HEK293T (cell line): ENCODE measurements at regions not wholly inside any gene's neighbourhood (a gene's known extent, or its start where the extent isn't known, plus 50 kb on each side); places are given as distances from the start of the nearest gene placed in this dataset.

Experiments used
- CTCF ChIA-PET: fragments of 350-600 bp; formaldehyde crosslinking; extraction: SDS; loops from one replicate; lab custom pipeline; 2021; ENCODE audit warnings: antibody characterized with exemption, inconsistent platforms; lab: Yijun Ruan, JAX
- POLR2A ChIA-PET: fragments of 350-600 bp; formaldehyde crosslinking; extraction: SDS; loops from one replicate; lab custom pipeline; 2020; ENCODE audit warnings: antibody characterized with exemption, inconsistent platforms; lab: Yijun Ruan, JAX
- DNase-seq: peaks from one replicate; pipeline ENCODE4 v3.0.0; 2012; ENCODE audit warnings: mixed read lengths; ENCODE audit errors: extremely low spot score
- ARNT ChIP-seq: fragments of 450-650 bp; IDR thresholded peaks from 2 replicates; pipeline ENCODE4 v1.6.1; 2017; ENCODE audit warnings: mild to moderate bottlenecking
- BHLHE40 ChIP-seq: fragments of 450-650 bp; IDR thresholded peaks from 2 replicates; pipeline ENCODE4 v1.6.1; 2016; ENCODE audit warnings: mild to moderate bottlenecking, moderate library complexity, borderline replicate concordance
- CTBP1 ChIP-seq: fragments of 450-650 bp; IDR thresholded peaks from 2 replicates; pipeline ENCODE4 v1.6.1; 2016; ENCODE audit warnings: borderline replicate concordance
- ELF4 ChIP-seq: fragments of 450-650 bp; IDR thresholded peaks from 2 replicates; pipeline ENCODE4 v1.6.1; 2017; ENCODE audit warnings: antibody characterized with exemption
- FOXA1 ChIP-seq: fragments of 450-650 bp; IDR thresholded peaks from 2 replicates; pipeline ENCODE4 v1.6.1; 2016; ENCODE audit warnings: mild to moderate bottlenecking
- FOXK2 ChIP-seq: fragments of 450-650 bp; IDR thresholded peaks from 2 replicates; pipeline ENCODE4 v1.6.1; 2016; ENCODE audit warnings: mild to moderate bottlenecking
- FOXM1 ChIP-seq: fragments of 450-650 bp; IDR thresholded peaks from 2 replicates; pipeline ENCODE4 v1.6.1; 2017; ENCODE audit warnings: mild to moderate bottlenecking, borderline replicate concordance
- HDGF ChIP-seq: fragments of 450-650 bp; IDR thresholded peaks from 2 replicates; pipeline ENCODE4 v1.6.1; 2017; ENCODE audit warnings: antibody characterized with exemption, borderline replicate concordance
- L3MBTL2 ChIP-seq: fragments of 450-650 bp; conservative IDR thresholded peaks from 2 replicates; pipeline ENCODE4 v1.6.1; 2016; ENCODE audit warnings: mild to moderate bottlenecking
- LEF1 ChIP-seq: fragments of 450-650 bp; IDR thresholded peaks from 2 replicates; pipeline ENCODE4 v1.6.1; 2017; ENCODE audit warnings: mild to moderate bottlenecking, borderline replicate concordance
- NFRKB ChIP-seq: fragments of 450-650 bp; IDR thresholded peaks from 2 replicates; pipeline ENCODE4 v1.6.1; 2016; ENCODE audit warnings: mild to moderate bottlenecking, moderate library complexity
- SP1 ChIP-seq: fragments of 450-650 bp; IDR thresholded peaks from 2 replicates; pipeline ENCODE4 v1.6.1; 2017
- SUZ12 ChIP-seq: fragments of 450-650 bp; IDR thresholded peaks from 2 replicates; pipeline ENCODE4 v1.6.1; 2016; ENCODE audit warnings: mild to moderate bottlenecking
- TARDBP ChIP-seq: fragments of 450-650 bp; IDR thresholded peaks from 2 replicates; pipeline ENCODE4 v1.6.1; 2016
- ZNF384 ChIP-seq: fragments of 450-650 bp; IDR thresholded peaks from 2 replicates; pipeline ENCODE4 v1.6.1; 2016
- TF ChIP-seq, protein P1 (sequence below): fragments of 450-650 bp; IDR thresholded peaks from 2 replicates; pipeline ENCODE4 v1.6.1; 2016

DNA sequence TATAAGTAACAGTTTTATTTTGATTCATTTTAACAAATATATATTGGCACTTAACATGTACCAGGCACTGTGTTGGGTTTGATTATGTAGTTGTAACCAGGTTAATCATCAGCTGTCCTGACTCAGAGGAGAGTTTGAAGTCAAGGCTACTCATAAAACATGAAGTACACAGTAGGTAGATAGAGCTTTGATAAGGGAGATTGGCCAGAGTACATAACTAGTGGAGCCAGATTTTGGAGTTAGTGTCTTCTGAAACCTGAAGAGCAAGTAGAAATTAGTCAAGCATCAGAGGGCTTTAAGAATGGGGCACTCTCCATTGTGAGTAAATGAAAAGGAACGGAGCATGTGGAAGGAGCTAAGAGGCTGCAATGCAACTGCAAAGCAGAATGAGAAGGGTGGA lies 333.9 kb downstream of the RFC3 start:
- POLR2A ChIA-PET: no interaction called here
- DNase-seq: no peak
- CTCF ChIA-PET: no interaction called here
- TF ChIP-seq ARNT (no peak), BHLHE40 (no peak), HDGF (no peak), FOXK2 (no peak), LEF1 (no peak), L3MBTL2 (no peak), NFRKB (no peak), SUZ12 (no peak), TARDBP (no peak), FOXM1 (no peak), FOXA1 (no peak), CTBP1 (no peak), ELF4 (no peak), ZNF384 (no peak)
- TF ChIP-seq, protein P1, sequence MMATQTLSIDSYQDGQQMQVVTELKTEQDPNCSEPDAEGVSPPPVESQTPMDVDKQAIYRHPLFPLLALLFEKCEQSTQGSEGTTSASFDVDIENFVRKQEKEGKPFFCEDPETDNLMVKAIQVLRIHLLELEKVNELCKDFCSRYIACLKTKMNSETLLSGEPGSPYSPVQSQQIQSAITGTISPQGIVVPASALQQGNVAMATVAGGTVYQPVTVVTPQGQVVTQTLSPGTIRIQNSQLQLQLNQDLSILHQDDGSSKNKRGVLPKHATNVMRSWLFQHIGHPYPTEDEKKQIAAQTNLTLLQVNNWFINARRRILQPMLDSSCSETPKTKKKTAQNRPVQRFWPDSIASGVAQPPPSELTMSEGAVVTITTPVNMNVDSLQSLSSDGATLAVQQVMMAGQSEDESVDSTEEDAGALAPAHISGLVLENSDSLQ: no peak

DNA sequence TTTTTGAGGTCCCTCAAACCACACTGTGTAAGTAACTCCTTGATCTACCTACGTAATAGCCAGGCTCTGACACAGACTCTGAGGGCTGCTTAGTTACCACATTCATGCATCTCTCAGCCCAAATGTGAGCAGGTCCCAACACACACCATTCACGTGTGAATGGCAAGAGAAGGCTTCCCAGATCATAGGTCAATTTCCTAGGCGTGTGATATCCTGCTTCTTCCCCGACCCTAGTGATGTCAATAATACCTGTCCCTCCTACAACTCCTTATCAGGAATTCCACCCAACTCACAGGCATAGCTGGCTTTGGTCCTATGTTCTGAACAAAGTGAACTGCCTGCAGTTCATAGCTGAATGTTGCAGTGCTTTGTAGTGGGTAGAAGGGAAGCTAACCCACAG lies 334.5 kb downstream of the RFC3 start:
- ChIA-PET POLR2A (no interaction called here), CTCF (no interaction called here)
- TF ChIP-seq FOXA1 (no peak), LEF1 (no peak), TARDBP (no peak), CTBP1 (no peak), ELF4 (no peak), SP1 (no peak), ARNT (no peak)
- TF ChIP-seq, protein P1: no peak
- DNase-seq: no peak

DNA sequence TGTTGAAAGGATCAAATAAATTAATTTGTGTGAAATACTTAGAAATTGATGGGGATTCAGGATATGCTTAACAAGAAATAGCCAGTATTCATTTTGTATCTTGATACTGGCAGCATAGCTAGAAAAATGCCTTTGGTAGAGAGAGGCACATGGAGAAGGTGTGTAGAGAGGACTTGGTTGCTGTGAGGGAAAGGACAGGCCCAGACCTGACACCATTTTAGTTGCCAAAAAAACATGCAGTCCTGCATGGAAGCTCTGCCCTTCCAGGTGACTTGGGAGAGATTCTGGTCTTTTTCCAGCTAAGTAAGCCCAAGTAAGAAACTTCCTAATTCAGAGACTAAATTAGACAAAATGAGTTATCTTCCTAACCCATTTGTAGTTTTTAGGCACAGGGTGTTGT lies 335.0 kb downstream of the RFC3 start:
- ChIA-PET POLR2A (no interaction called here), CTCF (no interaction called here)
- no peak for DNase-seq

GRCh38 chr13:34153428-34154180 lies 335.7 kb downstream of the RFC3 start:
- ChIA-PET POLR2A (no interaction called here), CTCF (no interaction called here)
- no peak for DNase-seq
- no peak for TF ChIP-seq ELF4
- no peak for TF ChIP-seq L3MBTL2
- no peak for TF ChIP-seq FOXA1
- TF ChIP-seq SUZ12: no peak
- TF ChIP-seq CTBP1: no peak
- TF ChIP-seq ARNT: no peak
- no peak for TF ChIP-seq ZNF384
- TF ChIP-seq TARDBP: no peak
- TF ChIP-seq BHLHE40: no peak
- TF ChIP-seq LEF1: no peak
- no peak for TF ChIP-seq HDGF

More for the DNA sequence above, 335.0 kb downstream of the RFC3 start:
- no peak for TF ChIP-seq ARNT
- TF ChIP-seq BHLHE40: no peak
- no peak for TF ChIP-seq FOXM1
- TF ChIP-seq, protein P1: no peak
- TF ChIP-seq SUZ12: no peak
- TF ChIP-seq FOXK2: no peak
- TF ChIP-seq ZNF384: no peak
- TF ChIP-seq NFRKB: no peak
- TF ChIP-seq L3MBTL2: no peak
- no peak for TF ChIP-seq TARDBP
- TF ChIP-seq LEF1: no peak
- no peak for TF ChIP-seq CTBP1
- no peak for TF ChIP-seq HDGF
- no peak for TF ChIP-seq ELF4
- TF ChIP-seq SP1: no peak
- TF ChIP-seq FOXA1: no peak

- CTCF ChIA-PET: interaction anchor here (0.7 kb wide), 2 partner anchors 23 to 1197 kb away, joined by 5 to 7 read pairs; no protein-coding TSS in a partner anchor
- POLR2A ChIA-PET: no interaction called here
- DNase-seq: no peak
- TF ChIP-seq ELF4 (no peak), SUZ12 (no peak), HDGF (no peak), ARNT (no peak), SP1 (no peak), L3MBTL2 (no peak), CTBP1 (no peak), FOXA1 (no peak), ZNF384 (no peak), TARDBP (no peak)
- TF ChIP-seq, protein P1: no peak
These were observed 338.1 kb downstream of the RFC3 start for GRCh38 chr13:34155931-34156607.
